SKM-1 treated with dmso at 0.1 percent for 144 hours (cell line): ENCODE measurements at regions not wholly inside any gene's neighbourhood (a gene's known extent, or its start where the extent isn't known, plus 50 kb on each side); places are given as distances from the start of the nearest gene placed in this dataset.
"Not testable (repeated sequence)": the region's sequence is repeated elsewhere in the genome, so short reads cannot be mapped to it uniquely, and the experiment has no call there.

Source experiments
- DNase-seq: peaks from one replicate; lab custom pipeline; 2025; ENCODE audit not compliant: unreplicated experiment; lab: John Stamatoyannopoulos, UW

GRCh38 chr2:160721089-160722040 is 227.8 kb upstream of the RBMS1 start:
- no peak for DNase-seq

GRCh38 chr2:160726046-160726445 is 232.4 kb upstream of the RBMS1 start:
- no peak for DNase-seq

- no peak for DNase-seq
These were observed 236.8 kb upstream of the RBMS1 start for GRCh38 chr2:160730296-160730995.

- no peak for DNase-seq
These were observed 237.8 kb upstream of the RBMS1 start for GRCh38 chr2:160731415-160731814.

GRCh38 chr2:160731856-160732255 is 238.2 kb upstream of the RBMS1 start:
- no peak for DNase-seq

- no peak for DNase-seq
These were observed 242.1 kb upstream of the RBMS1 start for GRCh38 chr2:160735696-160736095.

- no peak for DNase-seq
These were observed 242.8 kb upstream of the RBMS1 start for GRCh38 chr2:160736148-160737028.

GRCh38 chr2:160737247-160737646 is 243.6 kb upstream of the RBMS1 start:
- DNase-seq, result no peak

GRCh38 chr2:160741271-160741670 is 247.7 kb upstream of the RBMS1 start:
- no peak for DNase-seq

- DNase-seq, result no peak
These were observed 248.2 kb upstream of the RBMS1 start for GRCh38 chr2:160741815-160742214.

GRCh38 chr2:160742667-160743066 is 249.1 kb upstream of the RBMS1 start:
- DNase-seq, result peak; percentile 35

GRCh38 chr2:160747501-160748170 is 254.0 kb upstream of the RBMS1 start:
- DNase-seq, result no peak

GRCh38 chr2:160751021-160751420 is 257.4 kb upstream of the RBMS1 start:
- no peak for DNase-seq

GRCh38 chr2:160752475-160753330 is 259.1 kb upstream of the RBMS1 start:
- DNase-seq, result no peak

GRCh38 chr2:160753331-160753654 is 259.7 kb upstream of the RBMS1 start:
- DNase-seq, result no peak

- no peak for DNase-seq
These were observed 260.4 kb upstream of the RBMS1 start for GRCh38 chr2:160753960-160754359.

GRCh38 chr2:160756481-160756880 is 262.9 kb upstream of the RBMS1 start:
- no peak for DNase-seq

- not testable (repeated sequence) for DNase-seq
These were observed 269.0 kb upstream of the RBMS1 start for GRCh38 chr2:160762493-160763128.

GRCh38 chr2:160783474-160783873 is 289.9 kb upstream of the RBMS1 start:
- DNase-seq, result no peak
